CD4-positive, alpha-beta T cell treated with Interleukin-1 beta for 1 hour (primary cell): ENCODE measurements at regions not wholly inside any gene's neighbourhood (a gene's known extent, or its start where the extent isn't known, plus 50 kb on each side); places are given as distances from the start of the nearest gene placed in this dataset.
"Not testable (repeated sequence)": the region's sequence is repeated elsewhere in the genome, so short reads cannot be mapped to it uniquely, and the experiment has no call there.

ENCODE experiments used
- DNase-seq, 2 donors: peaks; one replicate each; pipeline ENCODE4 v3.0.0-alpha.2; 2020 to 2022

DNA sequence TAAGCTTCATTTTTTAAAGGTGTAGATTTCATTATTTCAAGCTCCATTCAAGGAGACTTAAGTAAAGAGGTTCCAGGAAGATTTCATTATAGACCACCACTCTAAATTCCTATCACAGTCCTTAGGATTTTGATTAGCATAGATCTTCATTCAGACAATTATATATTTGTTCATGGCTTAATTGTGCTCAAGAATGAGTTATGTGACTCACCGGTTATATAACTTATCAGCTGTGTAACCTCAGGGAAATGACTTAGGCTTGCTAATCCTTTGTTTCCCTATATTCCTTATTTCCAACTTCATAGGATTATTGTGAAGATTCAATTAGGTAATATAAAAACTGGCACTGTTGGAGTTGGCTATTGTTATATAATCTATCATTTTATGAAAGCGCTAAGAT lies 632.8 kb upstream of the SPRY2 start:
- DNase-seq, result no peak

- no peak for DNase-seq
Observed at GRCh38 chr13:80972857-80973478, 632.0 kb upstream of the SPRY2 start.

GRCh38 chr13:80965097-80965496 lies 624.2 kb upstream of the SPRY2 start:
- no peak for DNase-seq

- DNase-seq, result no peak
Observed at GRCh38 chr13:80962855-80963254, 621.9 kb upstream of the SPRY2 start.

- DNase-seq, result no peak
Observed at GRCh38 chr13:80962173-80962572, 621.2 kb upstream of the SPRY2 start.

DNA sequence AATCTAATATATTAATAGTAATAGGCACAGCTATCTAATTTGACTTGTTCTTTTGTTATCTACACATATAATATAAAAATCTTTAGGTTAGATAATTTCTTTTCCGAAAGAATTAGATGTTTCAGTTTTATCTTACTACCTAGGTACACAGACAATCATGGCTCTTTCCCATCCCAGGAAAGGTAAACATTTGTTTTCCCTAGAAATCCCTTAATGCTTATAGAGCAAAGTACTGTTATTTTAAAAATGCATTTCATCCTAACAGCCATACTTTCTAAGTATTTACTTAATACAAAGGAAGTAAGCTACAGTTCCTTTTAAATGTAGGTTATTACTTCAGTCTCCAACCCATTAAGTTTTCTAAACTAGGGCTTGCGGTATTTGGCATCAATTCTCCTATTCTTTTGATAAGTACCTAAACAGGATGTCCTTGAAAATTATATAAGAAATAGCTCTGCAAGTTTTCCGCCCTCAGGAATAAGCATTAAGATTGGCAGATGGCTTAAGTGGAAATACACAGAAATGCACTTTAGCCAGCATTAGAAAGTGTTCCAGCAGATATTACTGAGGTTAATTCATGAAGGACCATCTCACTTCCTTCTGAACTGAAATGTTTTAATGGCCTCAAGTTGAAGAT lies 616.2 kb upstream of the SPRY2 start:
- DNase-seq, result no peak

GRCh38 chr13:80955501-80955900 lies 614.6 kb upstream of the SPRY2 start:
- no peak for DNase-seq

- no peak for DNase-seq
Observed at GRCh38 chr13:80952158-80952557, 611.2 kb upstream of the SPRY2 start.

- DNase-seq, result no peak
Observed at GRCh38 chr13:80946008-80946802, 605.3 kb upstream of the SPRY2 start.

GRCh38 chr13:80945328-80945727 lies 604.4 kb upstream of the SPRY2 start:
- no peak for DNase-seq

GRCh38 chr13:80939581-80939980 lies 598.7 kb upstream of the SPRY2 start:
- DNase-seq, result no peak

- no peak for DNase-seq
Observed at GRCh38 chr13:80931766-80932165, 590.8 kb upstream of the SPRY2 start.

- no peak for DNase-seq
Observed at GRCh38 chr13:80931118-80931517, 590.2 kb upstream of the SPRY2 start.

- DNase-seq, result no peak
Observed at GRCh38 chr13:80928241-80928640, 587.3 kb upstream of the SPRY2 start.

DNA sequence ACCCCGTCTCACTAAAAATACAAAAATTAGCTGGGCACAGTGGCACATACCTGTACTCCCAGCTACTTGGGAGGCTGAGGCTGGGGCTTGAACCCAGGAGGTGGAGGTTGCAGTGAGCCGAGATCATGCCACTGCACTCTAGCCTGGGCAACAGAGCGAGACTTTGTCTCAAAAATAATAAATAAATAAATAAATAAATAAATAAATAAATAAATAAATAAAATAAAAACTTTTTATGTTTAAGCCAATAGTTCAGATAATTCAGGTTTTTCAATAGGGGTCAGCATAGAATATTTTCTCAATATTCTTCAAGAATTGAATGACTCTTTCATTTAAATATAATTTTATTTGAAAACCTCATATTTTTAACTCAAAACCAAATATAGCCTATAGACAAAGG lies 585.1 kb upstream of the SPRY2 start:
- not testable (repeated sequence) for DNase-seq

DNA sequence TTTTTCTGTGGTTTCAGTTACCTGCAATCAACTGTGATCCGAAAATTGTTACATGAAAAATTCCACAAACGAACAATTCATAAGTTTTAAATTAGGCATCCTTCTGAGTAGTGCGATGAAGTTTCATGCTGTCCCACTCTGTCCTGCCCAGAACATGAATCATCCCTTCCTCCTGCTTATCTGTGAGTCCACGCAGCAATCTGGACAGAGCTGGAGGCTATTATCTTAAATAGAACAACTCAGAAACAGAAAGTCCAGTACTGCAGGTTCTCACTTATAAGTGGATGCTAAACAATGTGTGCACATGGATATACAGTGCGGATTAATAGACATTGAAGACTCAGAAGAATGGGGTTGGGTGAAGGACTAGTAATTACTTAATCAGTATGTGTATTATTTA lies 583.7 kb upstream of the SPRY2 start:
- no peak for DNase-seq

DNA sequence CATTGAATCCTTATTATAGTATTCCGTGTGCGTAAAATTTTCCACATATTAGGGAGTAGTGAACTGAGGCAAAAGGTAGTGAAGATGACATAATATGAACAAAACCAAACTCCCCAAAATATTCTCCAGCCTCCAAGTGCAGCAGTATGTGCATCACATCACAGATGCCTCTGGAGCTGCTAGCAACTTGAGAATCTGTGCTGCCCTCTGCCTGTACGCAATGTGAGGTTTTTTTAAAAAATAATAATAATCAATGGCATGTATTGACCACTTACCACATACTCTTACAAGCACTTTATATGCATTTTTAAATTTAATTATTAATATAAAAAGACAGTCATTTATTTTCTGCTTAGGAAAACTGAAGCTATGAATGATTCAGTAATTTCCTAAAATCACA lies 583.0 kb upstream of the SPRY2 start:
- DNase-seq, result no peak

DNA sequence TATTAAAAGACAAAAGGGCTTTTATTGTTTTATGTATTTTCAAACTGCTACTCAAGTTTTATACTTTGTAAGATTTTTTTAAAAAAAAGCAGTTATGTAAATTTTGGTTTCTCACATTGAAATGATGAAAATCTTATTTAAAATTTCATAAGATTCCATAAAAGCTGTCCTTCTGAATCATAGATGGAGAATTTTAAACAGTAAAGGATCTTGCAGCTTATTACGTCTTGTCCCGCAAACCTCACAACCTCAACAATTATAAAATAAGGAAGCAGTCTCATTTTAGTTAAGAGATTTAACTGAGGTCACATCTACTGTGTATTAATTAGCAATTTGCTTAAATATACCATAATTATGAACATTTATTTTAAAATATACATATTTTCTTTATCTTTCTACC lies 581.0 kb upstream of the SPRY2 start:
- no peak for DNase-seq

- DNase-seq, result no peak
Observed at GRCh38 chr13:80921541-80921940, 580.6 kb upstream of the SPRY2 start.

- no peak for DNase-seq
Observed at GRCh38 chr13:80906860-80907259, 565.9 kb upstream of the SPRY2 start.

DNA sequence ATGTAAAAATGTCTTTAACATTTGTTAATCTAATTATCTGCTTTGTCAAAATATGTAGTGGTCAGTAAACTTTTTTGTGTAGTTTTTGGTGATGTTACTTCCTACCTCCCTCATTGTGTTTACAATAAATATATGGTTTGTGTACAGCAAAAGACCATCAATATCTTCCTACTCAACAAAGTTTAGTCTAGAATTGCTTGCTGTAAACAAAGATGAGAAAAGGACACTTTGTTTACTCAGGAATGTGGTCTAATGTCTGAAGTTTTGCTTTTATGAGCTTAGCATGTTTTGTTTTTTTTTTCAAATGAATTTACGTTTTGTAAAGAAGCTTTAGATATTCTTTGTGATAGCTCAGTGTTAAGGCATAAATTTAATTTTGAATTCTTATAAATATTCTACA lies 563.5 kb upstream of the SPRY2 start:
- DNase-seq, result no peak

DNA sequence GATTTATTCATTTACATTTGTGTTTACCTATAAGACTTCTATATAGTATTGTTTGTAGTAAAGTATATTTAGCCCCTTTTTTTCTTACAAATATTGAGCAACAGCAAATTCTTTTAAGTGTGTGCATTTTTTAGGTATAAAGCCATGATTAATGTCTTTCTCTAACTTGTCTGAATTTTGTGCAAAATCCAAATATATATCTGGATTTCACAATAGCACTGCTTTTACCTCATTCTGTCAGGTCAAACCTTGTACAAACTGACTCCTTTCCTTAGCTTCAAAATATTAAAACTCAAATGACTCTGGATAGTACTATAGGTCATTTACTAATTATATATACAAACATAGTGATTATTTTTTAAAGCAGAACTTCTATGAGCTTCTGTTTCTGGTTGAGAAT lies 563.0 kb upstream of the SPRY2 start:
- no peak for DNase-seq

- no peak for DNase-seq
Observed at GRCh38 chr13:80901530-80901929, 560.6 kb upstream of the SPRY2 start.

- DNase-seq, result no peak
Observed at GRCh38 chr13:80901111-80901510, 560.2 kb upstream of the SPRY2 start.
